Upper lobe of right lung (tissue), 1 donor: ENCODE measurements at regions not wholly inside any gene's neighbourhood (a gene's known extent, or its start where the extent isn't known, plus 50 kb on each side); places are given as distances from the start of the nearest gene placed in this dataset.

Experiments
- ATAC-seq: fragments of 200-7000 bp; cut with Tn5 transposase; one replicate; pipeline ENCODE4 v1.9.1; 2020; ENCODE audit warnings: mild to moderate bottlenecking, moderate library complexity
- DNase-seq: peaks from one replicate; pipeline ENCODE4 v3.0.0-alpha.2; 2020
- H3K27ac ChIP-seq: fragments of 200-600 bp; one replicate; pipeline ENCODE4 v1.8.0; 2022
- H3K27me3 ChIP-seq: fragments of 200-600 bp; one replicate; pipeline ENCODE4 v1.8.0; 2022; ENCODE audit warnings: mild to moderate bottlenecking
- H3K36me3 ChIP-seq: fragments of 200-600 bp; one replicate; pipeline ENCODE4 v1.8.0; 2022
- H3K4me1 ChIP-seq: fragments of 200-600 bp; one replicate; pipeline ENCODE4 v1.8.0; 2022
- H3K4me3 ChIP-seq: fragments of 200-600 bp; one replicate; pipeline ENCODE4 v1.8.0; 2022; ENCODE audit warnings: mild to moderate bottlenecking
- H3K9me3 ChIP-seq: fragments of 200-600 bp; one replicate; pipeline ENCODE4 v1.8.0; 2022
- intact Hi-C: fragments of 100-400 bp; cut with DNase I; formaldehyde crosslinking; loops from one replicate; pipeline ENCODE4 v1.11.0; 2022
- TF ChIP-seq, protein P1 (sequence below): fragments of 200-600 bp; IDR thresholded peaks from one replicate; pipeline ENCODE4 v1.8.0; 2022; ENCODE audit warnings: antibody characterized with exemption
- donor health status: DM: no; HTN: yes; CAD: no; lungs with severe emphysema.

DNA sequence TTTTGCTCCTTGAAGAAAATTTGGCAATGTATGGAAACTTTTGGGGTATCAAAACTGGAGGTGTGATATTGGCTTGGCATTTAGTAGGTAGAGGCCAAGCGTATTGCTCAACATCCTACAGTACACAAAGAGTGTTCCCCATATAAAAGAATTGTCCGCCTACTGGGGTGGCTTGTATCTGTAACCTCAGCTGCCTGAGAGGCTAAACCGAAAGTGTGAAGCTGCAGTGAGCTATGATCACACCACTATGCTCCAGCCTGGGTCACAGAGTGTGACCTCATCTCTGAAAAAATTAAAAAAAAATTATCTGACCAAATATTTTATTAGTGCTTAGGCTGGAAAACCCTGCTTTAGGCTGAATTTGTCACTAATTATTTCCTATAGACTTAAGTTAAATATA lies 483.9 kb downstream of the PYDC2 start:
- DNase-seq (no peak), ATAC-seq (no peak)
- Histone ChIP-seq H3K9me3 (no peaks in the 10 kb centered on the region), H3K27ac (no peak overlapping the region), H3K27me3 (no peaks in the 10 kb centered on the region), H3K4me1 (no peaks in the 10 kb centered on the region), H3K36me3 (no peaks in the 10 kb centered on the region), H3K4me3 (no peak overlapping the region)
- TF ChIP-seq, protein P1, sequence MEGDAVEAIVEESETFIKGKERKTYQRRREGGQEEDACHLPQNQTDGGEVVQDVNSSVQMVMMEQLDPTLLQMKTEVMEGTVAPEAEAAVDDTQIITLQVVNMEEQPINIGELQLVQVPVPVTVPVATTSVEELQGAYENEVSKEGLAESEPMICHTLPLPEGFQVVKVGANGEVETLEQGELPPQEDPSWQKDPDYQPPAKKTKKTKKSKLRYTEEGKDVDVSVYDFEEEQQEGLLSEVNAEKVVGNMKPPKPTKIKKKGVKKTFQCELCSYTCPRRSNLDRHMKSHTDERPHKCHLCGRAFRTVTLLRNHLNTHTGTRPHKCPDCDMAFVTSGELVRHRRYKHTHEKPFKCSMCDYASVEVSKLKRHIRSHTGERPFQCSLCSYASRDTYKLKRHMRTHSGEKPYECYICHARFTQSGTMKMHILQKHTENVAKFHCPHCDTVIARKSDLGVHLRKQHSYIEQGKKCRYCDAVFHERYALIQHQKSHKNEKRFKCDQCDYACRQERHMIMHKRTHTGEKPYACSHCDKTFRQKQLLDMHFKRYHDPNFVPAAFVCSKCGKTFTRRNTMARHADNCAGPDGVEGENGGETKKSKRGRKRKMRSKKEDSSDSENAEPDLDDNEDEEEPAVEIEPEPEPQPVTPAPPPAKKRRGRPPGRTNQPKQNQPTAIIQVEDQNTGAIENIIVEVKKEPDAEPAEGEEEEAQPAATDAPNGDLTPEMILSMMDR, result no peak
- intact Hi-C loops, result no loop called here

DNA sequence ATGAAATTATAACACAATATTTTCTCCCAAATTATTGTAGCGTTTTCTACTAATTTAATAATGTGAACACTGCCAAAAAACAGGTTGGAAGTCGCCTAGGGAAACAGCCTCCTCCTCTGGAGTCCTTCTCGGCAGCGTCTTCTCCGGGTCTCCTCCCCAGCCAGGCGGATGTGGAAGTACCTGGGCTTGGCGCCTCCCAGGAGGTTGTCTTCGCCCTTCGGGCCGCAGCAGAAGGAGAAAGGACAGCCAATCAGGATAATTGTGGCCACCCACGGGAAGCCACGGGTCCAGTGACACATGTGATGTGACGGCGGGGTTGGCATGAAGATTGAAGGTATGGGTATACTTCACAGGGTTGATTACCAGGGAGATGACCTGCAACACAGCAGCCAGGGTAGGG lies 491.2 kb downstream of the PYDC2 start:
- no peak for DNase-seq
- Histone ChIP-seq H3K4me3 (no peak overlapping the region), H3K27me3 (no peaks in the 10 kb centered on the region), H3K27ac (no peak overlapping the region), H3K36me3 (no peaks in the 10 kb centered on the region), H3K4me1 (no peaks in the 10 kb centered on the region), H3K9me3 (no peaks in the 10 kb centered on the region)
- no peak for ATAC-seq
- TF ChIP-seq, protein P1, result no peak
- intact Hi-C loops, result no loop called here

DNA sequence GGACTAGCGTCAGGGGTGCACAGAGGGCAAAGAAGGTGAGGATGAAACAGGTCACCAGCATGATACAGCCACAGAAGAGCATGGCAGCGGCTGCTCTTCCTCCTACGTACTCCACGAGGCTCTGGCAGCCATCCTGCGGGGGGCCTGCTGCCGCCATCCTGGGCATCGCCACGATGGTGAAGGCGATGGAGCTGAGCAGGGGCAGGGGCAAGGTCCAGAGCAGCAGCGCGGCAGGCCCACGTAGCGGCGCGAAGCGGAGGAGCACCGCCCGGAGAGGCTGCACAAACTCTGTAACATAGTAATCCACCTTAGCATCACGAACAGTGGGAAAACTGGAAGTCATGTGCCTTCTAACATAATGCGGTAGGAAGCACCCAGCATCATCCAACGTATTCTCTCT lies 491.6 kb downstream of the PYDC2 start:
- TF ChIP-seq, protein P1, result no peak
- Histone ChIP-seq H3K4me3 (no peak overlapping the region), H3K4me1 (no peaks in the 10 kb centered on the region), H3K36me3 (no peaks in the 10 kb centered on the region), H3K27ac (no peak overlapping the region), H3K27me3 (no peaks in the 10 kb centered on the region), H3K9me3 (no peaks in the 10 kb centered on the region)
- intact Hi-C loops, result no loop called here
- DNase-seq (no peak), ATAC-seq (peak; percentile 27)

DNA sequence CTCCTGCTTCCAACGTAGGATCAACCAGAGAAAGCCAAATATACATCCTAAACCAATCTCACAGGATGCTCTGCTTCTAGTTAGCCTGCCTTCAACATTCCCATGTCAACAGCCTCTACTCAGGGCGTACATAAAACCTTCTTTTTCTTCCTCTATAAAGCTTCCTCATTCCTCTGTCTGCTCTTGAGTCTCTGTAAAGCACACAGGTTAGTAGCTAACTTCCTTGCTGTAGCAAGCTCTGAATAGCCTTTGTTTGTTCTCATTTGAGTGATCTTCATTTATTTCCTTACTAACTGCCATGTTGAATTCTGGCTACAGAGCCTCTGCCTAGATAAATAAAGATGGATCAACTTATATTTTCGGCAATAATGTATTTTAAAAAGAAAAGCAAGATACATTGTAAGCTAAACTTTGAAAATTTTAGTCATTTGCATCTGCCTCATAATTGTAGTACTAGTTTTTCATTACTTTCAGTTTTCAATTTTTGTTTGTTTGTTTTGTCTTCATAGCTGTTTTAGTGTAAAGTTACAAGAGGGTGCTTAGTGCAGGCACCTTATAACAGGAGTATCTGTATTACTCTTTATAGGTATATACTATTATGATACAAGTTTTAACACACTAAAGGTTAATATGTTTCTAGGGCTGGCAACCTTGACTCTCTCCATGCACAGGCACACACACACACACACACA lies 498.2 kb downstream of the PYDC2 start:
- H3K27me3 ChIP-seq, result no peaks in the 10 kb centered on the region
- no peaks in the 10 kb centered on the region for H3K9me3 ChIP-seq
- no peaks in the 10 kb centered on the region for H3K4me1 ChIP-seq
- no peak overlapping the region for H3K27ac ChIP-seq
- H3K4me3 ChIP-seq, result no peak overlapping the region
- TF ChIP-seq, protein P1, result no peak
- H3K36me3 ChIP-seq, result no peaks in the 10 kb centered on the region
- DNase-seq (no peak), ATAC-seq (peak; percentile 79)
- intact Hi-C loops, result no loop called here

DNA sequence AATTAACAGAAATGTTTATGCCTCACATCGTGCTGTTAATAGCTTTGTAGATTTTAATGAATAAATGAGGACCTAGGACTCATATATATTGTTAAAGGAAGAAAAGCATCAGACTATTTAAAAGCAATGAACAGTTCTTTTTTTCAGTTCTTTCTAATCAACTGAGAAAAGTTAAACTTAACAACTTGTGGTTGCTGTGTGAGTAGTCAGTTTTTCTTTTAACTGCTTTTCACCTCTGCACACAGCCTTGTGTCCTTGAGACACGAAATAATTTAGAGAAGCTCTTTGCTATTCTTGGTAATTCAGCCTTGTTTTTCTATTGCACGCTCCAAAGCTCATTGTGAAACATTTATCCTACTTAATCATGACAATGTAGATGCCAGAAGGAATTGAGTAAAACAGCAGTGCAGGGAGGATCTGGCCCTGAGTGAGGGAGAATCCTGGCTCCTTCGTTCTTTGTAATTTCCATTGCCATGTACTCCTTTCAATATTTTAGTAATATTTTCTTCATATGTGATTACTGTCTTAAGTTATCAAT lies 499.0 kb downstream of the PYDC2 start:
- intact Hi-C loops, result no loop called here
- no peak overlapping the region for H3K27ac ChIP-seq
- H3K4me1 ChIP-seq, result no peaks in the 10 kb centered on the region
- DNase-seq, result no peak
- H3K27me3 ChIP-seq, result no peaks in the 10 kb centered on the region
- H3K4me3 ChIP-seq, result no peak overlapping the region
- ATAC-seq, result no peak
- TF ChIP-seq, protein P1, result no peak
- no peaks in the 10 kb centered on the region for H3K36me3 ChIP-seq
- no peaks in the 10 kb centered on the region for H3K9me3 ChIP-seq
